ENCODE measurements at regions not wholly inside any gene's neighbourhood (a gene's known extent, or its start where the extent isn't known, plus 50 kb on each side); places are given as distances from the start of the nearest gene placed in this dataset.

- Histone ChIP-seq H3K27ac (ENCODE audit: low read length) (no peak overlapping the region), H3K4me1 (ENCODE audit: control insufficient read depth, insufficient read depth, low read length) (no peaks in the 10 kb centered on the region), H3K9me3 (ENCODE audit: control insufficient read depth, insufficient read depth, low read depth, low read length) (no peaks in the 10 kb centered on the region), H3K36me3 (ENCODE audit: control insufficient read depth, insufficient read depth, low read length) (no peaks in the 10 kb centered on the region), H3K4me3 (ENCODE audit: low read depth in 2 of 2, low read length in 2 of 2) (no peak overlapping the region), H3K27me3 (ENCODE audit: control insufficient read depth, insufficient read depth, low read length) (no peaks in the 10 kb centered on the region)
- TF ChIP-seq CTCF (IDR thresholded peaks at IDR 0.05) (no peak), POLR2AphosphoS5 (IDR thresholded peaks at IDR 0.05; ENCODE audit: low read depth, low read length) (no peak), SIN3A (IDR thresholded peaks at IDR 0.05; ENCODE audit: borderline replicate concordance, insufficient read depth, low read depth, low read length) (no peak), REST (IDR thresholded peaks at IDR 0.05; ENCODE audit: insufficient read depth in 1 of 2, low read depth in 2 of 2, low read length in 1 of 2) (no peak), TCF7L2 (IDR thresholded peaks at IDR 0.05; ENCODE audit: low read depth, low read length) (no peak)
- ChIA-PET POLR2A (no interaction called here), CTCF (no interaction called here)
- intact Hi-C loops (cut with micrococcal nuclease; ENCODE audit: unreplicated experiment) (no loop called here), in situ Hi-C loops (cut with HindIII; ENCODE audit: low pct_unique_long_range_greater_than_20kb, low sequenced_read_pairs) (no loop called here)
- DNase-seq (ENCODE audit: low read depth, low spot score) (no peak), ATAC-seq (no peak)
- BruUV-seq (replicated peaks): no TSS peak
Measured at GRCh38 chr1:102107441-102107840, 110.7 kb upstream of the OLFM3 start.

GRCh38 chr1:102105931-102106550, 109.3 kb upstream of the OLFM3 start:
- ChIA-PET CTCF (no interaction called here), POLR2A (no interaction called here)
- no peaks in the 10 kb centered on the region for H3K9me3 ChIP-seq (ENCODE audit: control insufficient read depth, insufficient read depth, low read depth, low read length)
- no peak overlapping the region for H3K27ac ChIP-seq (ENCODE audit: low read length)
- no peaks in the 10 kb centered on the region for H3K36me3 ChIP-seq (ENCODE audit: control insufficient read depth, insufficient read depth, low read length)
- BruUV-seq (replicated peaks): no TSS peak
- no peaks in the 10 kb centered on the region for H3K4me1 ChIP-seq (ENCODE audit: control insufficient read depth, insufficient read depth, low read length)
- TF ChIP-seq TCF7L2 (IDR thresholded peaks at IDR 0.05; ENCODE audit: low read depth, low read length): no peak
- TF ChIP-seq POLR2AphosphoS5 (IDR thresholded peaks at IDR 0.05; ENCODE audit: low read depth, low read length): no peak
- no peak for TF ChIP-seq CTCF (IDR thresholded peaks at IDR 0.05)
- TF ChIP-seq SIN3A (IDR thresholded peaks at IDR 0.05; ENCODE audit: borderline replicate concordance, insufficient read depth, low read depth, low read length): no peak
- no peak for TF ChIP-seq REST (IDR thresholded peaks at IDR 0.05; ENCODE audit: insufficient read depth in 1 of 2, low read depth in 2 of 2, low read length in 1 of 2)
- intact Hi-C loops (cut with micrococcal nuclease; ENCODE audit: unreplicated experiment) (no loop called here), in situ Hi-C loops (cut with HindIII; ENCODE audit: low pct_unique_long_range_greater_than_20kb, low sequenced_read_pairs) (no loop called here)
- H3K27me3 ChIP-seq (ENCODE audit: control insufficient read depth, insufficient read depth, low read length): no peaks in the 10 kb centered on the region
- DNase-seq (ENCODE audit: low read depth, low spot score) (no peak), ATAC-seq (no peak)
- no peak overlapping the region for H3K4me3 ChIP-seq (ENCODE audit: low read depth in 2 of 2, low read length in 2 of 2)

Data from Panc1 (cell line).